ENCODE measurements at regions not wholly inside any gene's neighbourhood (a gene's known extent, or its start where the extent isn't known, plus 50 kb on each side); places are given as distances from the start of the nearest gene placed in this dataset.

DNA sequence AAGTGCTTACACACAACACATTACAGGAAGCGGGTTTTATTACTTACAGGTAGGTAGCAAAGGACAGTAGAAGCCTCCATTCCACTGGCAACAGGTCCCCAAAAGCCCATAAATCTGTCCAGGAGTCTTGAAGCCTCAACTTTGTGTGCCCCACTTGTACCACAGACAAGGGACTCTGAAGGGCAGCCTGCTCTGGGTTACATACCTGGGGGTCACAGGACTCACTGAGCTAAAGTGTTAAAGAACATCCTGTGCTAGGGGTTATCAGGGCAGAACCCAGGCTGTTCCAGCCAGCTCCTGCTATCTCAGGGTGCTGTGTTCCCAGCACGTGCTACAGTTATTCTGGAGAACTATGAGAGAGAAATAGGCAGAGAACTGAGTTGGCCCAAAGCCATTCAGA lies 230.9 kb upstream of the SLC10A2 start:
- H3K9me3 ChIP-seq, result no peaks in the 10 kb centered on the region
- no peak overlapping the region for H3K4me3 ChIP-seq (ENCODE audit: low read depth in 1 of 2, low read length in 1 of 2)
- TF ChIP-seq, protein P1, sequence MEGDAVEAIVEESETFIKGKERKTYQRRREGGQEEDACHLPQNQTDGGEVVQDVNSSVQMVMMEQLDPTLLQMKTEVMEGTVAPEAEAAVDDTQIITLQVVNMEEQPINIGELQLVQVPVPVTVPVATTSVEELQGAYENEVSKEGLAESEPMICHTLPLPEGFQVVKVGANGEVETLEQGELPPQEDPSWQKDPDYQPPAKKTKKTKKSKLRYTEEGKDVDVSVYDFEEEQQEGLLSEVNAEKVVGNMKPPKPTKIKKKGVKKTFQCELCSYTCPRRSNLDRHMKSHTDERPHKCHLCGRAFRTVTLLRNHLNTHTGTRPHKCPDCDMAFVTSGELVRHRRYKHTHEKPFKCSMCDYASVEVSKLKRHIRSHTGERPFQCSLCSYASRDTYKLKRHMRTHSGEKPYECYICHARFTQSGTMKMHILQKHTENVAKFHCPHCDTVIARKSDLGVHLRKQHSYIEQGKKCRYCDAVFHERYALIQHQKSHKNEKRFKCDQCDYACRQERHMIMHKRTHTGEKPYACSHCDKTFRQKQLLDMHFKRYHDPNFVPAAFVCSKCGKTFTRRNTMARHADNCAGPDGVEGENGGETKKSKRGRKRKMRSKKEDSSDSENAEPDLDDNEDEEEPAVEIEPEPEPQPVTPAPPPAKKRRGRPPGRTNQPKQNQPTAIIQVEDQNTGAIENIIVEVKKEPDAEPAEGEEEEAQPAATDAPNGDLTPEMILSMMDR (IDR thresholded peaks at IDR 0.05), result no peak
- H3K27me3 ChIP-seq, result no peaks in the 10 kb centered on the region
- H3K36me3 ChIP-seq, result no peaks in the 10 kb centered on the region
- H3K27ac ChIP-seq, result no peak overlapping the region
- no peaks in the 10 kb centered on the region for H3K4me1 ChIP-seq (ENCODE audit: control insufficient read depth in 1 of 2, insufficient read depth in 1 of 2, low read depth in 1 of 2, low read length in 1 of 2)

DNA sequence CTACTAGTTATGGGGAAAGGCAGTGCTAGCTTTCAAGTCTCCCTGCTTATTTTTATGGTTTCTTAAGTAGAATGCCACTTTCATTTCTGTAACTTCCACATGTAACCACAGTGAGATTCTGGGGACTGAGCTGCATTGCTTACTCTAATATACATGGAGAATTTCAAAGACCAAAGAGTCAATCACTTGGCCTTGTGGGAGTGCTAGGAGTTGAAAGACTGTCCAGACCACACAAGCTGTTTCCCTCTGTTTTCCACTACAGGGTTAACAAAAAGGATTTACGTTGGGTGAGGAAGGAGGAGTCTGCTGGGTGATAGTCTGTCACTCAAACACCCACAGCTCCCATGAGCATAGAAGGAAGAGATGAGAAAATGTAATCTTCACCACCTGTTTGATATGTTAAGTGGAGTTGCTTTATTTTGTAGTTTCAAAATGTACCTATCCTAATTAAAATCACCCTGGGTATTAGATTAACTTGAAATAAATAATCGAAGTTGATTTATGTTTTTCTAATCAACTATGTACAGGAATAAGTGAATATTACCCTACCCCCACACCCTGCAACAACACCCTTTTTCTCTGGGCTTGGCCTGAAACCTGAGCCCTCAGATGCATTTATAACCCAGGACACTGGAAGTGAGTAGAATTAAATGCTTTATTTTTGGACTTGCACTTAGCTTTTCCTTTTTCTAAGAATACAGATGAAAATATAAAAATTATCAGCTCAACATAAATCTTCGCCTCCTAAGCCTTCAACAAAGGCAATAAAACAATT lies 225.8 kb upstream of the SLC10A2 start:
- TF ChIP-seq, protein P1 (IDR thresholded peaks at IDR 0.05), result no peak
- Histone ChIP-seq H3K4me1 (ENCODE audit: control insufficient read depth in 1 of 2, insufficient read depth in 1 of 2, low read depth in 1 of 2, low read length in 1 of 2) (no peaks in the 10 kb centered on the region), H3K27ac (no peak overlapping the region), H3K27me3 (no peaks in the 10 kb centered on the region), H3K36me3 (no peaks in the 10 kb centered on the region), H3K9me3 (no peaks in the 10 kb centered on the region), H3K4me3 (ENCODE audit: low read depth in 1 of 2, low read length in 1 of 2) (no peak overlapping the region)

DNA sequence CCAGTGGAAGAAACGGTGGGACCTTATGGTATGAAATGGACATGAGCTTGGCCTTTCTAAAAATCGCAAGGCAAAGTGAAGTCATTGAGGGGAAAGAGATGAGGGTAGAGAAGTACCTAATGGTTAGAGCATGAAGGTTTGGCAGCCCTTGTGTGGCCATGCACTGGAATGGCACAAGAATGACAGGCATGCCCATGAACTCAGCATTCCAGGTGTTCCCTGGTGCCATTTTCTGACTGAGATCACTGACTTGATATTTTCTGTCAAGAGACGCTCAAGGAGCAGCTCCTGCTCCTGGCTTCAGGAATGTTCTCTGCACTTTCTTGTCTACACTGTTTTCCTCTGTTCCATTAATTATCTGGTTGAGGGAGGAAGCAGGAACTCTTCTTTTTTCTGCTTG lies 225.0 kb upstream of the SLC10A2 start:
- Histone ChIP-seq H3K9me3 (no peaks in the 10 kb centered on the region), H3K36me3 (no peaks in the 10 kb centered on the region), H3K27ac (no peak overlapping the region), H3K4me3 (ENCODE audit: low read depth in 1 of 2, low read length in 1 of 2) (no peak overlapping the region), H3K4me1 (ENCODE audit: control insufficient read depth in 1 of 2, insufficient read depth in 1 of 2, low read depth in 1 of 2, low read length in 1 of 2) (no peaks in the 10 kb centered on the region), H3K27me3 (no peaks in the 10 kb centered on the region)
- TF ChIP-seq, protein P1 (IDR thresholded peaks at IDR 0.05), result no peak

DNA sequence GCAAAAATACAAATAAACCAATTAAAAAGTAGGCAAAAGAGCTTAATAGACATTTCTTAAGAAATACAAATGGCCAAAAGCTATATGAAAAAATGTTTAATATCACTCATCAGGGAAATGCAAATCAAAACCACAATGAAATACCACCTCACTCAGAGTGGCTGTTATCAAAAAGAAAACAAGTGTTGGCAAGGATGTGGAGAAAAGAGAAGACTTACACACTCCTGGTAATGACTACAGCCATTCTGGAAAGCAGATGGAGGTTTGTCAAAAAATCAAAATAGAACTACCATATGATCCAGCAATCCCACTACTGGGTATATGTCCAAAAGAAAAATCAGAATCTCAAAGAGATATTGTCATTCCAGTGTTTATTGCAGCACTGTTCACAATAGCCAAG lies 223.5 kb upstream of the SLC10A2 start:
- Histone ChIP-seq H3K4me3 (ENCODE audit: low read depth in 1 of 2, low read length in 1 of 2) (no peak overlapping the region), H3K27ac (no peak overlapping the region), H3K36me3 (no peaks in the 10 kb centered on the region), H3K4me1 (ENCODE audit: control insufficient read depth in 1 of 2, insufficient read depth in 1 of 2, low read depth in 1 of 2, low read length in 1 of 2) (no peaks in the 10 kb centered on the region), H3K27me3 (no peaks in the 10 kb centered on the region), H3K9me3 (no peaks in the 10 kb centered on the region)
- TF ChIP-seq, protein P1 (IDR thresholded peaks at IDR 0.05), result no peak

DNA sequence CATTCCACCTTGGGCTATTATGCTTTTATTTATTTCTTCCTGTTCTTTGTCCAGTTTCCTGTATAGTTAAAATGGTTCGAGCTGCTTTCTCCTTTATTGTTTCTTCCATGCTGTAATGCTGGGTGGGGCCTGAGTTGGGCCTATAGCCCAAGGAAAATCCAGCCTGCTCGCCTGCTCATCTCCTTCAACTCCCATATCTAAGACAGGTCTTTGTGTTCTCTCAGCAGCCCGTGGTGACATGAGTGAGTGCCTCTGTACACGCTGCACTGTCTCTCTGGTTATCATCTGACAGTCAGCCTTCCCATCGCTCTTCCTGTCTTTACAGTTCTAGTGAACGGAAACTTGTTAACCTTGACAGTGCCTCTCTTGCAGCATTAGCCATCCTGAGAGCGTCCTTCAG lies 221.9 kb upstream of the SLC10A2 start:
- Histone ChIP-seq H3K4me3 (ENCODE audit: low read depth in 1 of 2, low read length in 1 of 2) (no peak overlapping the region), H3K4me1 (ENCODE audit: control insufficient read depth in 1 of 2, insufficient read depth in 1 of 2, low read depth in 1 of 2, low read length in 1 of 2) (no peaks in the 10 kb centered on the region), H3K9me3 (no peaks in the 10 kb centered on the region), H3K27ac (no peak overlapping the region), H3K27me3 (peaks cover 7% of the 10 kb centered on the region), H3K36me3 (no peaks in the 10 kb centered on the region)
- TF ChIP-seq, protein P1 (IDR thresholded peaks at IDR 0.05), result no peak

Measured in neutrophil (primary cell).